DMS79 (cell line): ENCODE measurements at regions not wholly inside any gene's neighbourhood (a gene's known extent, or its start where the extent isn't known, plus 50 kb on each side); places are given as distances from the start of the nearest gene placed in this dataset.

ENCODE experiments used
- DNase-seq: peaks from one replicate; lab custom pipeline; 2025; lab: John Stamatoyannopoulos, UW

DNA sequence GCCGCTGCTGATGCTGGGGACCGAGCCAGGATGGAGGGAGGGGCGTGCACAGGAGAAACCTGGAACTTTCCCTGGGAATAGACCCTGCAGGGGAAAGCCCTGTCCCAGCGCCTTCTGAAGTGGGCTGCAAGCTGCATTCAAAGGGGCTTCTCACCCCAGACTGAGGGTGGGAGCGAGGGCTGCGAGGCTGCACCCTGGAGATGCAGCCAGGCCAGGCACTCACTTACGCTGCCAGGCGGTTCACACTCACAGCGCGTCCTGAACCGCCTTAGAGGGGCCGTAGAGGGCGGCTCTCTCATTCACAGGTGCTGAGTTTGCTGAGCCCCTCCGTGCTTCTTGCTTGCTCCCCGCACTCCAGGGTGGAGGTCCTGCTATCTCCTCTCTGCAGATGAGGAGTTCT lies 208.5 kb upstream of the C14orf180 start:
- DNase-seq: no peak

DNA sequence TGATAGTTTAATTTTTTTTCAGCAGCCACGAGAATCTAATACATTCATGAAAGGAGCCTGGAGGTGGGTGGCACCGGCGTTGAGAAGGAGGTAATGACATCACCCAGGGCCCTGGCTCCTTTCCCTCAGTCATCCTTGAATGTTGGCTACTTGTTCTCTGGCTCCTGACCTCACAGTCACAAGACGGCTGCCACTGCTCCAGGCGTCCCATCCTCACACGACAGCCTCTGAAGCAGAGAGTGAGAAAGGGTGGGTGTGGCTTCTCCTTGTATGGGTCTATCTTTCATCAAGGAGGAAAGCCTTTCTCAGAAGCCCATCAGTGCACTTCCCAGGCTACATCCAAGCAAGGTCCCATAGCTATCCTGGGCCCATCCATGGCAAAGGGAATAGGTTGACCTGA lies 207.6 kb upstream of the C14orf180 start:
- DNase-seq: no peak

DNA sequence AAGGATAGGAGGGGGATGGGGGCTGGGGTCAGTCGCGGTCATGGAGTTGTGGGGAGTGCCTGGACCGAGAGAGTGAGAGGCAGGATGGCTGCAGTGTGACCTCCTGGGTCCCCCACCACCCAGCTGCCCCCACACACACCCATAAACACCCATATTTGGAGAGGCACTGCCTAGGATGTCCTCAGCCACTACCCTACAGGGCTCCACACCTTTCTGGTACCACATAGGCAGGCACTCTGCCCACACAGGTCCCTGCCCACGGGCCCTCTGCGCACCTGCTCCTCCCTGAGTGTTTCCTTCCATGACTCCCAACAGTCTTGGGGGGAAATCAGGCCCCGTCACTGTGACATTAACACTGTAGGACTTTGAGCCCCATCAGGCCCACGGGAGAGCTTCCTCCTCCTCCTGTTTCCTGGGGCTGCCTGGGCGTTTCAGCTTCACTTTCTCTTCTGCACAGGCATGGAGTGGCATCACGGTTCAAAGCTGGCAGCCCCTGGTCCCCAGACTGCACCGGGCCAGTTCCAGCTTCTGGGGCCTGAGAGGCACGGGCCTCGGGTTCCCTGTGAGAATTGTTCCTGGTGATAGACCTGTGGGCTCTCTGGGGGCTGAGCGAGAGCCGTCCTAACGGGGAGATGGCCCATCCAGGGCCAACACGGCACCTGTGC lies 207.0 kb upstream of the C14orf180 start:
- DNase-seq: no peak

DNA sequence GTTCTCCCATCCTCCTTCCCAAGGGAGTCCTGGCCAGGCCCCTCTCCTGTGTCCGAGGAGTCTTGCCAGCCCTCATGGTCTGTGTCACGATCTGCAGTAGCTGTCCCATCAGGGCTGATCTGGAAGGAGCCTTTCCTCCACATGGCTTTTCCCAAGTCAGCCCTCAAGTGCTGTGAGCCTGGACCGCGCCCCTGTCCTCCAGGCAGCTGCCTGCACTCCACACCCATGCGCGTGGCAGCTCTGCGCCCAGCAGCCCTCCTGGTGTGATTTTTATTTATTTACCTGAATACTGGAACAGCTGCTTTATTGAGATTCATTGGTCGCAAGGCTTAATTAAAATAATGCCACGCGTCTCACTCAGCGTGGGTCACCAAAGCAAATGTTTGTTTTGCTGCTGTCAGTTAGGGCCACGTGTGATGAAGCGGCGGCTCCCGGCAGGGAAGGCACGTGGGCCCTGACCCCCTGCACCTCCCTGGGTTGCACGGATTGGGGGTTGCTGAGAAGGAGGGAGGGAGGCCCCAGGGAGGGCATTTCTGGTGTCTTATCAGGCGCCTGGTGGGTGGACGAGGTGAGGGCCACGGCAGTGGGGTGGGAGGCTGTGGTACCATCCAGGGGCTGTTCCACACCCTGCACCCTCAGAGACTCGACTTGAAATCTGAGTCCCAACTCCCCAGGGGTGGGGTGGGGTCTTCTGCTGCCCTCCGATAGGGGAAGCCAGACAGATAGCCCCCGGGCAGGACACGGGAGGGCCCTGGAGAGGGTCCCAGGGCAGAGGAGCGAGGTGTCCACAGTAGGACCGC lies 206.3 kb upstream of the C14orf180 start:
- peak; percentile 38 for DNase-seq

DNA sequence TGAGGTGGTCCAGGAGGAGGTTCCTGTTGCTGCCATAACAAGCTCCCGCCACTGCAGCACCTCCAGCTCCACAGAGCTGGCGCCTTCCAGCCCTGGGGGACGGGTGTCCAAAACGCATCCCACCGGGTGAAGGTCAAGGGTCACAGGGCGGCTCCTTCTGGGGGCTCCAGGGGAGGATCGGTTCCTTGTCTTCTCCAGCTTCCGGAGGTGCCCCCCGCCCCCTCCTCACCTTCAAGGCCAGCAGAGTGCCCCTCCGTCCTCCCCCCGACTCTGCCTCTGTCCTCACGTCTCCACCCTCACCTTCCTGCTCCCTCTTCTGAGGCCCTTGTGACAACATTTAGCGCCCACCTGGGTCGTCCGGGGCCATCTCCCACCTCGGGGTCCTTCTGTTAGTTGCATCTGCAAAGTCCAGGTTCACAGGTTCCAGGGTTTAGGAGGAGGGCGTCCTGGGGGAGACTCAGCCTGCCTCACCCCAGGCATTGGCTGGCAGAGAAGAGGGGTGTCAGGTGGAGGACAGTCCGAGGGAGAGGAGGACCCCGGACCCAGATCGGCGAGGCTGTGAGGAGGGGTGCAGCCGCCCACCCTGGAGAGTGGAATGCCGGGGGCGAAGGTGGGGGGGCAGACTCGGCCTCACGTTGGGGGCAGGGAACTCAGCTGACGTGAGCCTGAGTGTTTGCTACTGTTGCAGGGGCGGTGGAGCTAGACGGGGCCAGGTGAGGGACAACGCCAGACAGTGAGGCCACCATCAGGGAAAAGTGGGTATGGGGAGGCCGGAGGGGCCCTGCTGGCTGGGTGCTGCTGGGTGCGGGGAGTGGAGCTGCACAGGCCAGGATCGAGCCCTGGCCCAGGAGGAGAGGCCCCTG lies 205.5 kb upstream of the C14orf180 start:
- no peak for DNase-seq

DNA sequence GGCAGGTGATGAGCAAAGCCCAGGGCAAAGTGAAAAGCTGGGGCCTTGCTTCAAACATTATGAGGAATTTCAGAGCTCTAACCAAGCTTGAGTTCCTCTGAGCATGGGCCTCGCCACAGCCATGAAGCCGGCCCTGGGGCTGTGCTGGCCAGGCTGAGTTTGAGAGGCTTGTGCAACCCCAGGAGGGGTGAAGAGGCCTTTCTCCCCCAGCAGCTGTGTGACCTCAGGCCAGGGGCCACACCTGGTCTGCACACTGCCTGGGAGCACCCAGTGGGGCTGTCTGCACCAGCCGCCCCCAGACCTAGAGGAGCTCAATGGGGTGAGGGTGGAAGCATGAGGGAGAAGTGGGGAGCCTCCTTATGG lies 204.9 kb upstream of the C14orf180 start:
- DNase-seq: no peak

DNA sequence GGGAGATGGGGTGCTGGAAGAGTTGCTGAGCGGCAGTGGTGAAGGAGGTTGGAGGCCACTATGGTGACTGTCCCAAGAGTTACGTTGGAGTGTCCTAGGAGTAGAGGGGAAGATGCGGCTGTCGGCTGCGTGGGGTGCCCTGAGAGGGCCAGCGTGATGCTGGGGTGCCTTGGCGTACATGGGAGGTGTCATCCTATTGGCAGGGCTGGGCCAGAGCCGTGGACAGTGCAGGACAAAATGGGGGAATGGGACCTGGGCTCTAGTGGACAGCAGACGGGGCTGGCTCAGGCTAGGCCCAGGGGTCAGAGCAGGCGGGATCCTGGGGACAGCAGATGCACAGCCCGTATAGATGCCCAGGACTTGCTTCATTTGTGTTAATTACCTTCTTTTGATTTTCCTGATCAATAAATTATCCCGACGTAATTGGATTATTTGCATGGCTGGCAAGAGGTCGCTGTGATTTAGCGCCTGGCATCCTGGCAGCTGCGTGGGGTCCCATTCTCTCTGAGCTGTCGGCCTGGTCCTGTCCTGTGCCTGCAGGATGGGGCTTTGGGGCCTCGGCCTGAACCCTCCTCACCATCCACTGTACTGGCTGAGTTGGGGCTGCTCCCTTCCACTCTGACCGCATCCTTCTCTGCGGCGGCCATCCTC lies 203.9 kb upstream of the C14orf180 start:
- DNase-seq: no peak

DNA sequence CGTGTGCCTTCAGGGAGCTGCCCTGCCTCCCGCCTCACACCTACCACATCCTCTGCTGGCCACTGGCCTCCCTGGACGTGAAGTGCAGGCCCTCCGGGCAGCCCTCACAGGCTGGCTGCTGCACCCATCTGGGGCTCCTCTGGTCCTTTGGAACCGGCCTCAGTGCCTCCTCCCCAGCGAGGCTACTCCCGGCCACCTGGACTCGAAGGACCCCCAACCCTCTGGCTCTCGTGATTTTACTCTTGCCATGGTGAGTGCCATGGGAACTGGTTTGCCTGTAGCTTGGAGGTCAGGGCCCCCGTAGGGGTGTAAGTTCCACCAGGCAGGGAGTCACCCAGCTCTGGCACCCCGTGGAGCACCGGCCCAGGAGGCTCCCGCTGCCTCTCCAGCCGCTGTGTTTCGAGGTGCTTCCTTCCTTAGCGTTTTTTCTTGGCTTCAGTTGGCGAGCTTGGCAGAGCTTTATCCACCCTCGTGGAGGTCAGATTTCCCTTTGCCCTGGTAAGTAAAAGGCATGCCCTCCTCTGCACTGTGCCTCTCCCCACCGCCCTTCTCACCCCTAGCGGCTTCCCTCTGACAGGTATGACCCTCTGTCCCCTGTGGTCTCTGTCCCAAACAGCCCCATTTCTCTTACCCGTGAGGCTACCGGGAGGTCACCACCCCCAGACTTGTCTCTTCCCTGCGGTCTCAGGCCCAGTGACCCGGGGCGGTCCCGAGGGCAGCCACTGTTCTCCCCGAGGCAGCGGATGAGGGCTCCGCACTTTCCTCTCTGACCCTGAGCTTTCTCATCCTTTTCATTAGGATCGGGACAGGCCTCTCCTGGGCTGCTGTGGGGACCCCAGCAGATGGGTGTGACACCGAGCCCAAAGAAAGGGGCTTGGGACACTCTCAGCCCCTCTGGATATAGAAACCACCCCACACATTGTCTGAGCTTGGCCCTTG lies 203.1 kb upstream of the C14orf180 start:
- no peak for DNase-seq

DNA sequence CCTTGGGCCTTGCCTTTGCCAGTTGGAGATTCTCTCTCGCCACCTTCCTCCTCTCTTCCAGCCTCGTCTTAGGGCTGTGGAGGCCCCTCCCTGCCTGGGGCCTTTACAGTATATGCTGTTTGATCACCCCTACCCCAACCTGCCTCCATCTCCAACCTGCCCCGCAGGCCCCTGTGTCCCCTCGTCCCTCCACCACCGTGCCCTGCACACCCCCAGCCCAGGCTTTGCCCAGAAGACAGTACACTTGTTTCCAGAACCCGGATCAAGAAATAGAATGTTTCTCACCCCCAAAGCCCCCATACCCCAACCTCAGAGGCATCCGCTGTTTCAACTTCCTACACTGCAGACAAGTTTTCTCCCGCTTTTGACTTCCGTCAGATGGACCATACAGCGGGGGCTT lies 202.3 kb upstream of the C14orf180 start:
- DNase-seq: no peak

DNA sequence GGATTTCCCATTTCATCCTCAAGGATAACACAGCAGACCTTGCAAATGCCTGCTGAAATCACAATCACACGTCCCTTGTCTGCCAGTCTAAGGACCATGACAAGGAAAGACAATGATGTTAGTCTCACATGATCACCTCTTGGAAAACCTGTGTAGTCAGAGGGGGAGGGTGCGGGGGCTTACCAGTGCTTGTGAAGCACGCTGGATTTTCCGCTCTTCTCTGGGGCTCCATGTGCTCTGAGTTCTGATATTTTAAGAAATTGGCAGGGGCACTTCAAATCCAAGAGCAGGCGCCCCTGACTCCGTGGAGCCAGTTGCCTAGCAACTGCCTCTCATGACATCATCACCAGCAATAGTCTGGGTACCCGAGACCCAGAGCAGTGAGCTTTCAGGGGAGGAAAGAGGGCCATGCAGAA lies 200.9 kb upstream of the C14orf180 start:
- DNase-seq: no peak

DNA sequence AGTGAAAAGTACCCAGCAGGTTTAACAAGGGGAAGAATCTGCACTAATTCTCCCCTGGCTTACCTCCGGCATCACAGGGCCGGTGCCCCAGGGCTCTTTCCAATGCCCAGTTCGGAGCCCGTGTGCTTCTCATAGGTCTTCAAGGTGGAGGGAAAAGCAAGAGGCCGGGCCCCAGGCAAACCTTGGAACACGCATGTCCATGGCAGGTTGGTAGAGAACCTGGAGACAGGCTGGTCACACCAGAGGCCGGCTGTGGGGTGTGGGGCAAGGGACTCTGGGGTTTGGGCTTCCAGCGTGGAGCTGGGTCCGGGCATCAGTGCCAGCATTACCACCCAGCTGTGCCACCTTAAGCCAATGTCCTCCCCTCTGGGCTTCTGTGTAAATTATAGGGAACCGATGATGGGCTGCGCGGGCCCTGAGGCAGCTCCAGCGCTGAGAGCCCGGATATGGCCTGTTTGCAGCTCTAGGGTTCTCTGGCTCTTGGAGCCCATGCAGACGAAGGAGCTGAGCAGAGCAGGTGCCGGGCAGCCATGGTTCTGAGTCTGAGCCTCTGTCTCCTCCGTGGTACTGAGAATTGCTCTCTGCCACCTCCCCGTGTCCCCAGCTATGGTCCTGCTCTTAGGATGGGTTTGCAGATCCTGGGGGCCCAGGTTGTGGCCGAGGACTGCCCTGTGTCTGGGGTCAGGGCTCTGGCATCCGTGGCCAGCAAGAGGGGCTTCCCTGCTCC lies 197.0 kb upstream of the C14orf180 start:
- no peak for DNase-seq

DNA sequence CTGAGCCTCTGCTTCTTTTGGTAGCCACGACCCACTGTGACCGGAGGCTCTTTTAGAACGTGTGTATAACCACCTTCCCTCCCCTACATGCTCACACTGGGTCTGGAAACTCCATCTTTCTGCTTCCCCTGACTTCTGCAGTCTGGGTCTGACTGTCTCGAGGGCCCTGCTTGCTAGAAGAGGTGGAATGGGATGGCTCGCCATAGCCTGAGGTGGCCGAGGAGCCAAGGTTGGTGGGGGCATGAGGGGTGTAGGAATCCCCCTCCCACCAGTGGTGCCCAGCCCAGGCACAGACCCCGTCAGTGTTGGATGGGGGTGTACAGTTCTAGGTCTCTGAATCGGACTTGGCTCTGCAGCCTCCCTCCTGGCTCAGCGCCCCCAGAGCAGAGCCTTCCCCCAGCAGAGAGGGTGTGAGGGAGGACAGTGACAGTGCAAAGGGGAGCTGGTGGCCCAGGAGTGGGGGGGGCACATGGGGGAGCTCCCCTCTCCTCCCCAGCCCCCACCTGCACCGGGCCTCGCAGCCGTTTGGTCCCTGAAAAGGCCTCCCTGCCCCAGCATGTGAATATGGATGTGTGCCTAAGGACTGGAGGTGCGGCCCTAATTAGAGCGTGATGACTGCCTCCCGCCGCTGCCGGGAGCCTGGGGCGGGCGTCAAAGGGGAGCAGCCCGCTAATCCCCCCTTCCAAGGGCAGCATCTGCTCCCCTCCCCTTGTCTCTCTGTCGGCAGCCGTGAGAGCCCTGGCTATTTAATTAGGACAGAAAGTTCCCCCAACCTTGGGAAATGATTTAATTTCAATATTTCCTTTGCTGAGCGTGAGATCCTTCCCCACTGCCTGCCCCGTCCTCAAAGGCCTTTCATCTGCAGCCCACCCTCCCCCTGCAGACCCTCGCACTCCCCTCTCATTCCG lies 196.2 kb upstream of the C14orf180 start:
- DNase-seq: no peak

DNA sequence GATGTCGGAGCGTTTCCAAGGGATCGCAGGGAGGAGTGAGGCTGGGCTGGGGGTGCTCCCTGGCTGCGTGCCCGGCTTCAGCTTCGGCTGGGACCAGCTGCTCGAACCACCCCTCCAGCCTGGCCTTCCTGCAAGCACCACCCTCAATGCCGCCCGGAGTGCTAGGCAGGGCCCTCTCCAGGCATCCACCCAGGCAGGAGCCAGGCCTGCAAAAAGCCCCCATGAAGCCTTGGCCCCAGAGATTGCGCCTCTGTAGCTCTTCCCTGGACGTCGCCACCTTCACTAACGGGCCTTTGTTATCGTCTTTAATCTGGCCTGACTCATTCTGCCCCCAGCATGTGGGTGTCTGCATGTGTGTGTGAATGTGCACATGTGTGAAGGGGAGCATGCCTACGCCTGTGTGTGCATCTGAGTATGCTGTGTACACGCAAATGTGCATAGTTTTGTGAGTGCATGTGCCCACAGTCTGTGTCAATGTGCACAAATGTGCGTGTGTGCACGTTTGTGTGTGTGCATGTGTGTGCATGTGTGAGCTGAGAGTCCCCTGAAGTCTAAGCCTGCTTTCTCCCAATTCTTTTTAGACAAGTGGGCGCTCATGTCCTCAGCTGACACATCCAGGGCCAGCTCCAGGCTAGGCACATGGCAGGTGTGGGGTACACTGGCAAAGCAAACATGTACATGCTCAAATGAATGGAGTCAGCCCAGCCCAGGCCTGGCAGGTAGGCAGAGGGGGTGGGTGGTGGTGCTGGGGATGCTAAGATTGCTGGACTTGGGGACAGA lies 195.4 kb upstream of the C14orf180 start:
- no peak for DNase-seq

DNA sequence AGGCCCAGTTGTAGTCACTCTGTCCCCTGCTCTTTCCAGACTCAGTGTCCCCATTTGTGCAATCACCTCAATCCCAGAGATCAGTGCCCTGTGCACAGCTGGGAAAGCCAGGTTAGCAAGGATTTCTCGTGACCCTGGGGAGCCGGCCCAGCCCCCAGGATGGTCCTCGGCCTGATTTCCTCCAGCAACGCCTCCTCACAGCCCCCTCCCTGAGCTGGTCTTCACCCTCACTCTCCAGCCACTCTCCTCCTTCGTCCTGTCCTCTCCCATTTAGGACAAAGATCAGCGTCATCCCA lies 194.8 kb upstream of the C14orf180 start:
- no peak for DNase-seq

DNA sequence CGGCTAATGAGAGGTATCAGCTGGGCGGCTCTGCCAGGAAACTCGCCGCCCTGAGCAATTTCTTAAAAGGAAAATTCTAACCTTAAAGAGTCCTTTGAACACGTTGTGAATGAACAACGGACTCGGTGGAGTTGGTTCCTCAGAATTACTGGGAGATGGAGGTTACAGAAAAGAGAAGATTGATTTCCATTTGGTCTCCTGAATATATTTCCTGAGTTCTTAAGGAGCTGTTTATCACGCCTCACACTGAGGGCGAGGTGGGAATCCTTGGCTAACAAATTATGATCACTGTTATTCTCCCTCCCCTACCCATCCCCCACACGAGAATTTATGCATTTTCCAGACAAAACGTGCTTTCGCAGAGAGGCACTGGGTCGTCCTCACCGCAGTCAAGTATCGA lies 194.5 kb upstream of the C14orf180 start:
- DNase-seq: no peak

DNA sequence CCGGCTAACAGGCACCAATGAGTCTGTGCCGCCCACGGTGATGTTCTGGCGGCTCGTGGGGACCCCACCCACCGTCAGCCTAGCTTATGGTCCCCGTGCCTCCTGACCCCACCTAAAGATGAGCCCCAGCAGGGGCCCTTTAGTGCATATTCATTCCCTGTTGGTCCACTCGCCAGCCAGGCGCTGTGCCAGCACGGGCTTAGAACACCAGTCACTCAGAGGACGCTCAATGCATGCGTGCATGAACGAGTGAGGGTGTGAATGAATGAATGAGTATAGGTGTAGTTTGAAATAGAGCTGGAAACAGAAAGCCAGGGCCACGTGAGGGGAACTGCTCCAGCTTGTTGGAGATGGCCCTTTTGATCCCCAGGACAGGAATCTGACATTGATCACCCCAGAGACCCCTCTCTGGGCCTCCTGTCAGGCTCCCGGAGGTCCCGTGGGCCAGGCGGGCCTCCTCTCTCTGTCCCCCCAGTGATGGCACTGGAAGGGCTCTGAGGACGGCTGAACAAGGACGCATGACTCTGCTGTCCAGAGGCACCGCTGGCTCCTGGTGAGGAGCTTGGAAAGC lies 193.9 kb upstream of the C14orf180 start:
- DNase-seq: no peak

DNA sequence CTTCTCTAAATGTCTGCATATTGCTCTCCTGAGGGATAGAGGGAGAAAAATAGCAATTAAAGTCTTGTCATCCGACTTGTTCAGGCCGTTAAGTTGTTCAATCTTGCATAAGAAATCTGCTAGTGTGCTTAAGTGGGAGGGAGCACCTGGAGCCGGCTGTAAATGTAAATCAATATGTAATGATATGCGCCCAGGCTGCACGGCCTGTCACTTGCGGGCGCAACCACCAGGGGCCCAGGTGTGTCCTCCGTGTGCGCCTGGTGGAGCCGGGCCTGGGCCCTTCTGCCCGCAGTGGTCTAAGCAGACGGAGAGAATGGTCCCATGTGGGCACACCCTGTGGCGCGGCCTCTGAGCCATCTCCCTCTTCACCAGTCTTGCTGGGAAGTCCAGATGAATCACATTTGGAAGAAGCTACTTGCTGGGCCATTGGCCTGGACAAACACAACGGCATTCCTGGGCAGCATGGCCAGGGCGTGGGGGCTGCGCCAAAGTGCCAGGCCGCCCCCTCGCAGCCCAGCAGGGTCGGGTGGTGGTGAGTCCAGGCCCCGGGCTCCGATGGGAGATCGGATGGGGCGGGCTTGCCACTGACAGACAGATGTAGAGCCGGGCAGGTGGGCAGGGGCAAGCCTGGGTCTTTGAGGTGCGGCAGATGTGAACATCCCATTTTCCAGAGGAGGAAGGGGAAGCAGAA lies 193.3 kb upstream of the C14orf180 start:
- peak; percentile 35 for DNase-seq
